ENCODE measurements at regions not wholly inside any gene's neighbourhood (a gene's known extent, or its start where the extent isn't known, plus 50 kb on each side); places are given as distances from the start of the nearest gene placed in this dataset.

DNA sequence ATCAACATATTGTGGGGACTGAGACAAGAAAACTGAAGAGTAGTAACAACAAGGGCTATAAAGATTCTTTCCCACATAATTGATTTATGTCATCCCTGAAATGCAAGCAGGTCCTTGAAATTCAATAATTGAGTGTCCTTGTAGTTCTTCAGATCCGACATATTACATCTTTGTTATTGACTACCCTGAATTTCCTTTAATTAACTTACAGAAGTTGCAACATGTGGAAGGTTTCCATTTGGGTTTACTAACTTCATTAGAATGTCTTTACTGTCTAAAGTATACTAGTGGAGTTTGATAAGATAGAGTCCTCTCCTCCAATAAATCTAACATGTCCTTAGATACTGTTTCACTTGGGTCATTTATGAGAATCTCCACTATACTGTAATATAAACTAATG lies 951.8 kb downstream of the SLC6A15 start:
- H3K4me1 ChIP-seq: no peaks in the 10 kb centered on the region
- WGBS, 5 donors: 54 to 84% (median 64%) methylated on average over 1 of the region's 1 CpG
- intact Hi-C loops (cut with DNase I; ENCODE audit: low total_unique reads): no loop called here
- no peak overlapping the region for H3K27ac ChIP-seq
- DNase-seq: no peak
- no peaks in the 10 kb centered on the region for H3K27me3 ChIP-seq (replicated peaks in 1 of 7)
- H3K4me3 ChIP-seq: no peak overlapping the region
- H3K9me3 ChIP-seq: no peaks in the 10 kb centered on the region
- TF ChIP-seq, protein P1, sequence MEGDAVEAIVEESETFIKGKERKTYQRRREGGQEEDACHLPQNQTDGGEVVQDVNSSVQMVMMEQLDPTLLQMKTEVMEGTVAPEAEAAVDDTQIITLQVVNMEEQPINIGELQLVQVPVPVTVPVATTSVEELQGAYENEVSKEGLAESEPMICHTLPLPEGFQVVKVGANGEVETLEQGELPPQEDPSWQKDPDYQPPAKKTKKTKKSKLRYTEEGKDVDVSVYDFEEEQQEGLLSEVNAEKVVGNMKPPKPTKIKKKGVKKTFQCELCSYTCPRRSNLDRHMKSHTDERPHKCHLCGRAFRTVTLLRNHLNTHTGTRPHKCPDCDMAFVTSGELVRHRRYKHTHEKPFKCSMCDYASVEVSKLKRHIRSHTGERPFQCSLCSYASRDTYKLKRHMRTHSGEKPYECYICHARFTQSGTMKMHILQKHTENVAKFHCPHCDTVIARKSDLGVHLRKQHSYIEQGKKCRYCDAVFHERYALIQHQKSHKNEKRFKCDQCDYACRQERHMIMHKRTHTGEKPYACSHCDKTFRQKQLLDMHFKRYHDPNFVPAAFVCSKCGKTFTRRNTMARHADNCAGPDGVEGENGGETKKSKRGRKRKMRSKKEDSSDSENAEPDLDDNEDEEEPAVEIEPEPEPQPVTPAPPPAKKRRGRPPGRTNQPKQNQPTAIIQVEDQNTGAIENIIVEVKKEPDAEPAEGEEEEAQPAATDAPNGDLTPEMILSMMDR (IDR thresholded peaks at IDR 0.05 in 8 of 11, conservative IDR thresholded peaks at IDR 0.05 in 3 of 11): no peak
- TF ChIP-seq POLR2A (IDR thresholded peaks at IDR 0.05) (no peak), POLR2AphosphoS5 (IDR thresholded peaks at IDR 0.05) (no peak)
- H3K36me3 ChIP-seq: no peaks in the 10 kb centered on the region

GRCh38 chr12:83958997-83959396 lies 953.6 kb downstream of the SLC6A15 start:
- no peak overlapping the region for H3K27ac ChIP-seq
- no peak for TF ChIP-seq POLR2AphosphoS5 (IDR thresholded peaks at IDR 0.05)
- TF ChIP-seq, protein P1 (IDR thresholded peaks at IDR 0.05 in 8 of 11, conservative IDR thresholded peaks at IDR 0.05 in 3 of 11): no peak
- no peak for TF ChIP-seq POLR2A (IDR thresholded peaks at IDR 0.05)
- no peak overlapping the region for H3K4me3 ChIP-seq
- no peak for DNase-seq
- H3K4me1 ChIP-seq: no peaks in the 10 kb centered on the region
- 52 to 60% (median 54%) methylated on average over 2 of the region's 2 CpGs for WGBS, 5 donors
- H3K27me3 ChIP-seq (replicated peaks in 1 of 7): no peaks in the 10 kb centered on the region
- no peaks in the 10 kb centered on the region for H3K9me3 ChIP-seq
- intact Hi-C loops (cut with DNase I; ENCODE audit: low total_unique reads): no loop called here
- H3K36me3 ChIP-seq: no peaks in the 10 kb centered on the region

DNA sequence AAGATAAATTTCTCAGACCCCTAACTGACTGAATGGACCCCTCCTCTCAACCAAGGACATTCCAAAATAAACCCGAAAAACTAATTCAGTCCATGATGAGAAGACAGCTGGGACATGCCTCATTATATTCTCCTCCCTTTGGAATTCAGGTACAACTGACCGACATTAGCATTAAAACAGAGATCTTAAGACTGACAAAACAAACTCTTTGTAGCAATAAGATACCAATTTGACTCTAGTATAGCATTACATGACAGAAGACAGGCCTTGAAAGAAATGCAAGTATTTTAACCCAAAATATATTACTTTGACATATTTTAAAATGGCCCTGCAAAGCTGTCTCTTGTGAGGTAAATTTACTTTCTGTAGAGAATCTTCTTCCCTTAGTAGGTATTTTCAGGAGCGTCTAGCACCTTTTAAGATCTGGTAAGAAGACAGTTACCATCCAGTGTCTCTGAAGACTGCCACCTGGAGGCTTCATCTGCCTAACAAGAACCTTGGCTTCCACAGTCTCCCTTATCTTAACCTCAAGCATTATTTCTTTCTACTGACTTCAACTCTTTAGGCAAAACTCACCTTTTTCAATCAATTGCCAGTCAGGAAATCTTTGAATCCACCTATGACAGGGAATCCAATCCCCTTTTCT lies 957.5 kb downstream of the SLC6A15 start:
- TF ChIP-seq POLR2AphosphoS5 (IDR thresholded peaks at IDR 0.05) (no peak), POLR2A (IDR thresholded peaks at IDR 0.05) (no peak)
- TF ChIP-seq, protein P1 (IDR thresholded peaks at IDR 0.05 in 8 of 11, conservative IDR thresholded peaks at IDR 0.05 in 3 of 11): no peak
- no peak for DNase-seq
- Histone ChIP-seq H3K27me3 (replicated peaks in 1 of 7) (no peaks in the 10 kb centered on the region), H3K9me3 (peaks cover 0 to 14% (median 5%) of the 10 kb centered on the region in 8 donors), H3K4me1 (no peaks in the 10 kb centered on the region), H3K36me3 (no peaks in the 10 kb centered on the region), H3K4me3 (no peak overlapping the region), H3K27ac (no peak overlapping the region)
- WGBS, 5 donors: 56 to 66% (median 61%) methylated on average over 3 of the region's 3 CpGs
- intact Hi-C loops (cut with DNase I; ENCODE audit: low total_unique reads): no loop called here

- H3K27me3 ChIP-seq (replicated peaks in 1 of 7): no peaks in the 10 kb centered on the region
- no peak overlapping the region for H3K4me3 ChIP-seq
- no peaks in the 10 kb centered on the region for H3K4me1 ChIP-seq
- intact Hi-C loops (cut with DNase I; ENCODE audit: low total_unique reads): no loop called here
- H3K27ac ChIP-seq: no peak overlapping the region
- no peak for DNase-seq
- H3K9me3 ChIP-seq: peaks cover 0 to 14% (median 5%) of the 10 kb centered on the region in 8 donors
- 72 to 85% (median 77%) methylated on average over 2 of the region's 2 CpGs for WGBS, 5 donors
- TF ChIP-seq, protein P1 (IDR thresholded peaks at IDR 0.05 in 8 of 11, conservative IDR thresholded peaks at IDR 0.05 in 3 of 11): no peak
- no peak for TF ChIP-seq POLR2A (IDR thresholded peaks at IDR 0.05)
- TF ChIP-seq POLR2AphosphoS5 (IDR thresholded peaks at IDR 0.05): no peak
- no peaks in the 10 kb centered on the region for H3K36me3 ChIP-seq
Observed at GRCh38 chr12:83954071-83954789, 958.4 kb downstream of the SLC6A15 start.

Measured in spleen (tissue), 11 donors.